DLD1 (cell line): ENCODE measurements at regions not wholly inside any gene's neighbourhood (a gene's known extent, or its start where the extent isn't known, plus 50 kb on each side); places are given as distances from the start of the nearest gene placed in this dataset.

ENCODE experiments used
- in situ Hi-C: cut with HindIII; loops from 2 replicates; pipeline ENCODE4 v1.10.0; 2017; ENCODE audit warnings: low sequenced_read_pairs

DNA sequence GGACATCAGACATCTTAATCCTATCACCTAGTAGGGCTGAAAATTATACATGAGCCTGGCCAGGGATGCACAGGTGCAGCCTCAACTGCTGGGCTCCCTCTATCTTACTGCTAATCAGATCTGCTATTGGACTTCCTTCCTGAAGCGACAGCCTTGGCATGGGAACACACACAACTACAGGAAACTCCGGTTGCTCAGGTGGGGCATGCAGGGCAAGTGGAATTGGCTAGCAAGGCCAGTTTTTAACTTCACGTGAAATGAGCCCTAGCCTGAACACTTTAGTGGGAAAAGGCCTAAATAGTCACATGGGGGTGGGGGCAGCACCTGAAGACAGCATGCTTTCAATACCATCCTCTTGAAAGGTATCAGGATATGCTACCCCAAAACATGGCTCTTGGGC is 147.9 kb upstream of the NCKAP5 start:
- in situ Hi-C loops: no loop called here

DNA sequence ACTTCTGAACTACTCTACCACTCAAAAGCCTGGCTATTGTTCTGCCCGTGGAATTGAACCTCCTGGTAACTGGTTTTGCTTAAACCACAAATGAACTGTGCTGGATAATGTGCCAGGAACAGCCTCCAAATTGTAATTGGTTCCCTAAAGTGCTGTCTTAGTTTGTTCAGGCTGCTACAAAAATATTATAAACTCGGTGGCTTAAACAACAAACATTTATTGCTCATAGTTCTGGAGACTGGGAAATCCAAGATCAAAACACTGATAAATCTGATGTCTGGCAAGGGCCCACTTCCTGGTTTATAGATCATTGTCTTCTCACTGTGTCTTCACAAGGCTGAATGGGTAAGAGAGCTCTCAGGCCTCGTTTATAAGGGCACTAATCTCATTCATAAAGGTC is 149.2 kb upstream of the NCKAP5 start:
- in situ Hi-C loops: no loop called here

DNA sequence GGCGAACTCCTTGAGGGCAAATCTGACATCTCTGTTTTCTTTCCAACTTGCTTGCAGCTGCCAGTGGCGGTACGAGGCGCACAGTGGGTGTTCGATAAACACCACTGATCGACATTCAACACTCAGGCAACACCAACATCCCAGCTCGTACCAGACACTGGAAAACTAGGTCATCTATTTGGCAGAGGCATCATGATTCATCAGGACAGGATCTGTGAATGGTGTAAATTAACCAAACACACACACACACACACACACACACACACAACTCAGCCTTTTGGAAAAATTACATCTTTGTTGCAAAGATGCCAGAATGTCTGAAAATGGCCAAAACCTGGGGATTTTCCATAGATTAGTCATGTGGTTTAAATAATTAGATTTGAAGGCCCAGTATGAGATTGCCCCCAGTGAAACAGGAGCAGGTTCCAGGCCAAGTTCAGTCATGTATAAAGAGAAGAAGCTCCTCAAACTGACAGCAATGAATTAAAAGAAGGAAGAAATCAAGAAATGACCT is 150.5 kb upstream of the NCKAP5 start:
- in situ Hi-C loops: no loop called here

DNA sequence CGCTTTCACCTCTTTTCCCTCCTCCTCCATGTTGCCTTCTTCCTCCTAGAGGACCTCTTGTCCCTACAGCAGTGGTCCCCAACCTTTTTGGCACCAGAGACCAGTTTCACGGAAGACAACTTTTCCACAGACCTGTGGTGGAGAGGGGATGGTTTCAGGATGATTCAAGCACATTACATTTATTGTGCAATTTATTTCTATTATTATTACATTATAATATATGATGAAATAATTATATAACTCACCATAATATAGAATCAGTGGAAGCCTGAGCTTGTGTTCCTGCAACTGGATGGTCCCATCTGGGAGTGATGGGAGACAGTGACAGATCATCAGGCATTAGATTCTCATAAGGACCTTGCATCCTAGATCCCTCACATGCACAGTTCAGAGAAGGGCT is 152.2 kb upstream of the NCKAP5 start:
- in situ Hi-C loops: no loop called here

DNA sequence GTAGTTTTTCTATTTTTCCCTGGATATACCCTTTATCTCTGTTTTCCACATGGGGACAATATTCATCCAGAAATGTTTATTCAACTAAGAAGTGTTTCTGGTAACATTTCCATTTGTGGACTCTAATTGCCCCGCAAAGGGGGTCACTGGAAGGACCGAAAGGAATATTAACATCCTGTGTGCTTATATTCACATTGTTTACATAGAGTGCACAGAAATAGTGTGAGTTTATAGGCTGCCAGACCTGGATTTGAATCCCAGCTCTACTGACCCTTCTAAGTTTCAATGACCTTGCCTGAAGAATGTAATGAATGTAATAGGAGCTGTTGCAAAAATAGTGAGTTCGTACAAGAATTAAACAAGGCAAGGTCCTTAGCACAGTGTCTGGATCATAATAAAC is 152.9 kb upstream of the NCKAP5 start:
- in situ Hi-C loops: no loop called here

DNA sequence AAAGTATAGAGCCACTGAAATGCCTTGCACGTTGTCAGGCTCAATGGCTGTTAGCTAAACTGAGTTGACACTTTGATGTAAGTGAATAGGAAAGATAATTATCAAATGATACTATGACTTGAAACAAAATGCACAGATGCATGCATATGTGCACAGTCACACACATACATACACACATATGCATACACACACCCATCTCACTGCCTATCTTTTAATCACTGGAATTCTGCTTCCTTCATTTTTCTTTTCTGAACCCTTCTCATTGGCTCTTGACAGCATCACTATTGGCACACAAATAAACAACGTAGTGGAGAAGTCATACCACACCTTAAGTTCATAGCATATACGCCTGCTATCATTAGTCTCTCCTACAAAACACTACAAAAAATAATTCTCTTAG is 154.9 kb upstream of the NCKAP5 start:
- in situ Hi-C loops: no loop called here

DNA sequence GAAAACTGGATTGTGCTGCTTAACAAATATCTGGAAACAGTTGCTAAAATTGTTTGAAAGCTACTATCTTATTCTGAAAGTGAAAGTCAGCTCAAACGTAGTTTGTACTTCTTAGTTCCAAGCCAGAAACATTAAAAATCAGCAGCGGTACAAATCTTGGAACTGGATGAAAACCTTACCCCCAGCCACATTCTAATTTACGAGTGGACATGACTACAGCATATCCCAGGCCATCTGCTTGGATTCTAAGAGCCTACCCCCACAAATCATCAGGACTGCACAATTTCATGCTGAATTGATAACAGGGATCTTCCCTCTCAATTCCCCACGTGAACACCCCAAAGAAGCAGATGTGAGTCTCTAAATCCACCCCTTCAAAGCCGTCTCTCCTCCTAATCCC is 158.7 kb upstream of the NCKAP5 start:
- in situ Hi-C loops: no loop called here

DNA sequence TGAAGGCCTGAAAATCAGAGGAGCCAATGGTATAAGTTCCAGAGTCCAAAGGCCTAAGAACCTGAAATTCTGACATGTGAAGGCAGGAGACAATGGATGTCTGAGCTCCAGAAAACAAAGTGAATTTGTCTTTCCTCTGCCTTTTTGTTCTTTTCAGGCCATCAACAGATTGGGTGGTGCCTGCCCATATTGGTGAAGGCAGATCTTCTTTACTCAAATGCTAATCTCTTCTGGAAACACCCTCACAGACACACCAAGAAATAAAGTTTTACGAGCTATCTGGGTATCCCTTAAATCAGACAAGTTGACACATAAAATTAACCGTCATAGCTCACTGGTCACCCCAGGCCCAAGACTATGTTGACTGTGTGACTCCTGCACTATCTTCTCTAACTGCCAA is 163.8 kb upstream of the NCKAP5 start:
- in situ Hi-C loops: no loop called here

DNA sequence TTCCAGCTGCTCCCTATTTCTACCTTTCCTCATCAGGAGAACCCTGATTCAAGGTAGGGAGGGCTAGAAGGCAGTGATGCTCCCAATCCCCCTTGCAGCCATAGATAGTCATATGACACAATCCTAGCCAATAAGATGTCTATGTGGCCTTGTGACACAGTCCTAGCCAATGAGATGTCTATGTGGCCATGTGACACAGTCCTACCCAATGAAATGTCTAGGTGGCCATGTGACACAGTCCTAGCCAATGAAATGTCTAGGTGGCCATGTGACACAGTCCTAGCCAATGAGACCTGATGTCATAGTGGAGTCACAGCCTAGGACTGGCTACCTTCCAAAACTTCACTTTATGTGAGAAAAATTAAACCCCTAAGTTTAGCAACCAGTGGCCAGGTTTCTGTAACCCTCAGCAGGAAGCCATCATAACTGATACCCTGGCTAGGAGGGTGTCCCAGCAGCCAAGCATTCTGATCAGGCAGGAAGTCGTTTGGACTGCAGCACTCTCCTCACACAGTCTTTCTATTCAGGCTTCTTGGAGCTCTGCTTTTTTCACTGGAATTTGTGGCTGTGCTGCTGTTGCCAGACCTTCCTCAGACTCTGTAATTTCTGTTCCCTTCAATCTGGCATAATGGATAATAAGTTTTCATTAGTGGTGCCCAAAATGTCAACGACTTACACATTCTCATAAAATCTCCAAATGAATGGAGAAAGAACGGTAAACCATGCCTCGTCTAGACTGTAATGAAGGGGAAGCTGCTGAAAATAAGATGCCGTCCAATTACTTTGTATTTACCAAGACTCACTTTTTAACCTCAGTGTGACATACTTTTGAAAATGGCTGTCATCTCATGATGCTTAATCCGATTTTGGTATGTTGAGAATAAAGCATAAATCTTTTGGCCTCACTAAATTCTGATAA is 165.0 kb upstream of the NCKAP5 start:
- in situ Hi-C loops: no loop called here

DNA sequence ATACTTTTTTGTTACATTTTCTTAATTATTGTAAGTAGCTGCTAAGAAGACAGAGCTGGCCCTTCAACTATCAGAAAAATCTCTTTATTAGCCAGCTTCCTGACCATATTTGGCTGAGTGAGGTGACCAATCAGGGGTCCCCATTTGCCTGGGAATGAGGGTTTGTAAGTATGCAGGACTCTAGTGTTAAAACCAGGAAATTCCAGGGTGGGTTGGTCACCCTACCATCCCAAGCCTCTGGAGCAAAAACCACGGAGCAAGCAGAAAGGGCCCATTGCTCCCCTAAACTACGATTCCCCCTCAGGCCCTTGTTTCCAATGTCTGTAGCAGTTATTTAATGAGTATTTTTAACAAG is 165.6 kb upstream of the NCKAP5 start:
- in situ Hi-C loops: no loop called here

DNA sequence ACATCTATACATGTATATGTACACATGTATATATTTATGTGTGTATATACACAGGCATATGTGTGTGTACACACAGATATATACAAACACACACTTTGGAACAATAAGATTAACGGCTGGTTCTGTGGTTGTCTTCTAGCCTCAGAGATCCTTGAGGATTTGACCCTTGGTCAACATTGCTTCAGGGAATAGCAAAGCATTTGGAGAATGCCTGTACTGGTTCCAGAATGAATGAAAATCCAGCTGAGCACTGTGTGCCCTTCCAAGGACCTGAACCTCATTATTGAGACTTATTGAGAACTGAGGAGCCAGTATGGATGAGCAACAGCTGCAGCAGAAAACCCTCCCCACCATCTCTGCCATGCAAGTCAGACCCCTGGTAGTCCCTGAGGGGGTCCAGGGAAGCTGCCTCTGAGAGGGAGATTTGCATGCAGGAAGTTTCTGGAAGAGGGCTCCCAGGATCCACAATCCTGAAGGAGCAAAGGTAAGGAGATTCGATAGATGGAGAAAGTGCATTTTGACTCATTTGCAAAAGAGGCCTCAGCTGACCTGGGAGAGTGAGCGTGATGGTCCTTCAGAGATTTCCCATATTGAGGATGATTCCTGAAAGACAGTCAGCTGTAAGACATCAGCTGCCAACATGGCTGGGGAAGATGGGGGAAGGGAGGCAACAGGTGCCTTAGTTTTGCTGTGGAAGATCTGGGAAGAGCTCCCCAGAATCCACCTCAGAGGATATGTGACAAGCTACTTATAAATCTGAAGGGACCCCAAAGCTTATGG is 166.6 kb upstream of the NCKAP5 start:
- in situ Hi-C loops: no loop called here

DNA sequence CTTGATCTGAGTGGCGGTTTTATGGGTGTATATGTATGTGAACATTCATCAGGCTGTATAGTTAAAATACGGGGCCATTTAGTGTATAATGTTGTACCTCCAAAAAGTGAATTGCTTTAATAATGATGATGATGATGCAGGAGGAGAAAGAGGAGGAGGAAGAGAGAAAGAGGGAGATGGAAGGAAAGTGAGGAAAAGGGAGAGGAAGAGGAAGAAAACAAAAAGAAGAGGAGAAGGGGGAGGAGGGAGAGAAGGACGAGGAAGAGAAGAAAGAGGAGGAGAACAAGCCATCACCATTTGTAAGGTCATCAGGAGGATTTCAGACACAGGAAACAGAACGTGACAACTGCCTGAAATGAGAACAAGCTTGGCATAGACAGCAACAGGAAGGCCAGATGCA is 168.4 kb upstream of the NCKAP5 start:
- in situ Hi-C loops: no loop called here

DNA sequence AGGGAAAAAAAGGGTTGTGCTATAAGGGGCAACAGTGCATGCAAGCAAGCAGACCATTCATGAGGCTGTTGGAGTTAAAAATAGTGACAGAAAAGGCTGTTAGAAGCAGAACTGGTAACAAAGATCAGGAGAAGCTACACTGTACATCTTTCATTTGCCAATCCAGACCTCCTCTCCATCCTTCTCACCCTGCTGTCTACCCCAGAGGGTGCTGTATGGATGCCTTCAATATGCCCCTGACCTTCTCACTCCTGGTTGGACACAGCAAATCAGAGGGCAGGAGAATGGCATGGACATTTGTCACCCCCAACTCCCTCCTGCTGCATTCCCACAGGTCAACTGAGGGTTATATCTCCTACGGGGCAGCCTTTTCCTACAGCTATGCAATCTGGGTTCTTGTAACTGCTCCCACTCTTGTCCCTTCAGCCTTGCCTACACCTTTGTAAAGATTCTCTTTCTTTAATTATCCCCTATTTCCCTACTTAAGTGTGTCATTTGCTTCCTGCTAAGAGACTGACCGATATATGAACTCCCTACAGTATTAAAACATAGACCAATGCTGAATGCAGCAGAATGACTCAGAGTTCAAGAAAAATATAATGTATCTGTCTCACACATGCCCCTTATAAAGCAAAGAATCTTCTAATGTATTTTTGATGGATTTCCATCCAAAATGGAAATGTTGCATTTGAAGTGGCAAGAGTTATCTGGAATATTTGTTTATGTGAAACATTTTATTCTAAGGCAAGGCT is 169.2 kb upstream of the NCKAP5 start:
- in situ Hi-C loops: no loop called here

DNA sequence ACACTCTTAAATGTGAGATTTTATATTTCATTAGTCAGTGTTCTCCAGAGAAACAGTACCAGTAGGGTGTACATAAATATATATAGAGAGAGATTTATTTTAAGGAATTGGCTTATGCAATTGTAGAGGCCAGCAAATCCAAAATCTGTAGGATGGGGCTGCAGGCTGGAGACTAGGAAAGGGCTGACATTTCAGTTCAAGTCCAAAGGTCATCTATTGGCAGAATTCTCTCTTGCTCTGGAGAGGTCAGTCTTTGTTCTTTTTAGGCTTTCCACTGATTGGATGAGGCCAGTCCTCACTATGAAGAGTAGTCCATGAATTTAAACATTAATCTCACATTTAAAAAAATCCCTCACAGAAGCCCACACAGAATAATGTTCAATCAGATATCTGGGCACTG is 170.8 kb upstream of the NCKAP5 start:
- in situ Hi-C loops: no loop called here

DNA sequence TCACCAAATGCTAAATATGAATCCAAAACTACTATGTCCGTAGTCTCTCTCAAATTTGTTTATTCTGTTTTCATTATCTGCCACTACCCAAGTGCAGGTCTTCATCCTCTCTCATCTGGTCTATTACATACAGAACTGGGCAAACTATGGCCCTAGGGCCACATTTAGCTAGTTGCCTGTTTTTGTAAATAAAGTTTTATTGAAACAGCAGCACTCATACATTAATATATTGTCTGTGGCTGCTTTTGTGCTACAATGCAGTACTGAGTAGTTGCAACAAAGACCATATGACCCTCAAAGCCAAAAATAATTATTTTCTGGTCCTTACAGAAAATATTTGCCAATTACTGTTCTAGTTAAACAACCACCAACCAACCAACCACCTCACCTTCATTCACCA is 172.2 kb upstream of the NCKAP5 start:
- in situ Hi-C loops: no loop called here

DNA sequence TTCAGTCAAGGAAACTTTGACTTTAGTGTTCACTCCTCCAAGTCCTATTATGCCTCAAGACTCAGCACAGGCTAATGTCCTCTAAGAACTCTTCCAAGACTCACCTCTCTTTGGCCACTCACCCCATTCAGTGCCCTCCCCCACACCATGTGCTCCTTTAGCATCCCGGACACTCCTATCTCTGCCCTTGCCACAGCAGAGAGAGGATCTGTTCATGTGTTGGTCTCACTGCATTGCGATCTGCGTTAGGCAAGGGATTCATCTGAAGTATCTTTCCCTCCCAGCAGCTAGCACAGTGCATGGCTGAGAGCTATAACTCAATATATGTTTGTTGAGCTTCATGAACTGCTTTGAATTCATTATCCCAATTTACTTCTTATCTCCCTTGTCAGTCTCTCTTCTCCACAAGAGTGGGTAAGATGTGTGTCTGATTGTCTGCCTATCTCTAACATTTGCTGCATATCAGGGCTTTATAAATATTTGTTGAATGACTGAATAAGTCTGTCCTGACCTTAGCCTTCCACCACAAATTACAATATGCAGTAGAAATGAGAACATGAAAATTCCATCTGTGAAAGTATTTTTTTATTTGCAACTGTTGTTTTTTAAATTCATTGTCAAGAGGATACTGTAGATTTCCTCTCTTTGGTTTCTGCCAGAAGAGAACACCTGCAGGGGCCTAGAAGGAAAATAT is 179.9 kb upstream of the NCKAP5 start:
- in situ Hi-C loops: no loop called here

DNA sequence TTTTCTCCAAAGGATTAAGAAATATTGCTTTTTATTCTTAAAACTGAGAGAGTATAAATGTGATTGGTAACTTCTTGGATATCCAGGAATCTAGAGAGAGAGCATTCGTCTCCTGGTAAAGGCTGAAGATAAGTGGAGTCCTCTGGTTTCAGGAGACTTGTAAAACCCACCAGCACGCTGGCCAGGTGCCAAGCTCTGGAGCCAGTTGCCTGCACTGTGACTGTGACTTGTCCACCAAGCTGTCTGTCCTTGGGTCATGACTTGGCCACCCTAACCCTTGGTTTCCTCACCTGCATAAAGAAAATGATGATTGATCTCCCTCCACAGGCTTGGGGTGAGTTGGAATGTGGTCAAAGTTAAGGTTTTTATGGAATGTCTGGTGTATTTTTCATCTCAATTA is 185.4 kb upstream of the NCKAP5 start:
- in situ Hi-C loops: no loop called here

DNA sequence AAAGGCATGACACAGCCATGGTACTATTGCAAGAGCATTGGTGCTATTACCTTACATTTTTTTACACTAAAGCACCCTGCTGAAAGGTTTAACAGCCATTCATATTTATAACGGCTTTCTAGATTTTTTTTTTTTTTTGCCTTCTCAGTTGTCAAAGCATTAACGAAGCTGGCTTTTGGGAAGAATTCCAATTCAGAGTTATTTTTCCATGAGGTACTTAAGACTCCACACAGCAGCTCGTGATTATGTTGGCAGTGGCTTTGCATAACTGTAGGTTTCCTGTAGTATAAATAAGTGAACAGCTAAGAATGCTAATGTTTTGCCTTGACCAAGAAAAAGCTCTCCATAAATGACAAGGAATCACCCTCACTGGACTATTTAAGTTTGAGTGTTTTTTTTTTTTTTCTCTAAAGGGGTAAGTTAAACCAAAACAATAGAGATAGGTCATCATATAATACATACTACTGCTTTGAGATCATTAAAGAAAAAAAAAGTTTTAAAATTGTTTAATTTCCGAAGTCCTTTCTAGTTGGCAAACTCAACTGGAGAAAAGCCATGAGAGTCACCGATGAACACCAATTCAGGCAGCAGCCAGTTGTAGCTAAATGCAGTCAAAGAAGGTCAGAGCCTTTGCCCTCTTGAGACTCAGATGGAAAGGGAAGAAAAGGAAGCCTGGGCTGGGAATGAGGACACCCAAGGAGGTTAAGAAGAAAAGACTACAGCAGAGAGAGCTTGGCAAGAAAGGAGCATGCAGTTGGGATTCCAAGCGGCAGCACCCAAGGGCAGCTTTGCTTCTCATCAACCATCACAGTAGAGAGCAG is 187.4 kb upstream of the NCKAP5 start:
- in situ Hi-C loops: no loop called here

DNA sequence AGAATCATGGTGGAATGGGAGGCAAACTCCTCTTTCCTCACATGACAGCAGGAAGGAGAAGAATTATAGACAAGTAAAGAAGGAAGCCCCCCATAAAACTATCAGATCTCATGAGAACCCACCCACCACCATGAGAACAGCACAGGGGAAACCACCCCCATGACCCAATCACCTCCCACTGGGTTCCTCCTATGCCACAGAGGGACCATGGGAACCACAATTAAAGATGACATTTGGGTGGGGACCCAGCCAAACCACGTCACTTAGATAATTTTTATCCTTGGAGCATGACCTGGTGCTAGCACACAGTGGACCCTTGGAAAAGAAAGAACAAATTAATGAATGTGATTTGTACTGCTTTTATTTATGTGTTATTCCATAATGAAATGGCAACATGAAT is 188.6 kb upstream of the NCKAP5 start:
- in situ Hi-C loops: no loop called here

DNA sequence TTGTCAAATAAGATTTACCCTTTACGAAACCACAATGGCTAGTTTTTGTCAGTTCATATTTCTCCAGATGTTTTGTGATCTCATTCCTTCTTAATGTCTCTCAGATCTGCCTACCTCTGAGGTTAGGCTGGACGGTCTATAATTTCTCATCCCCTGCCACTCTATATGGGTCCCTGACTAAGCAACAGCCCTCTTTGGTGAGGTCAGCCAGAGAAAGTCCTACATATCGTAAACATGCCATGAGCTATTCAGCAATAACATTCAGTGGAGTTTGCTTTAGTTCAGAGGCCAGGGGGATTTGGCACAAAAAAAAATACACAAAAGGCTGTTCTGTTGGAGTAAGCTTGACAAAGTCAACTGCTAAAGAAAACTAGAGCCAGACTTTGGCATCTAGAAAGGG is 192.1 kb upstream of the NCKAP5 start:
- in situ Hi-C loops: no loop called here
